Liver (tissue), 7 donors: ENCODE measurements at regions not wholly inside any gene's neighbourhood (a gene's known extent, or its start where the extent isn't known, plus 50 kb on each side); places are given as distances from the start of the nearest gene placed in this dataset.

Source experiments
- DNase-seq: peaks from one replicate; pipeline ENCODE4 v3.0.0-alpha.2; 2017; ENCODE audit warnings: low spot score
- H3K27ac ChIP-seq, 2 donors: one replicate each; pipeline ENCODE4 v1.7.0; 2013; ENCODE audit warnings: inconsistent platforms in 2 of 2, low read length in 2 of 2, control low read depth in 1 of 2, low read depth in 1 of 2, mild to moderate bottlenecking in 1 of 2
- H3K27me3 ChIP-seq, 4 donors: one replicate each; pipeline versions ENCODE4 v1.6.1 to v1.7.0; 2013; ENCODE audit warnings: low read length in 3 of 4, inconsistent platforms in 1 of 4, mild to moderate bottlenecking in 1 of 4, moderate library complexity in 1 of 4; ENCODE audit not compliant: control insufficient read depth in 4 of 4, insufficient read depth in 4 of 4
- H3K36me3 ChIP-seq, 4 donors: one replicate each; pipeline versions ENCODE4 v1.6.1 to v1.7.0; 2013; ENCODE audit warnings: low read length in 3 of 4, mild to moderate bottlenecking in 3 of 4, low read depth in 1 of 4, moderate library complexity in 1 of 4; ENCODE audit not compliant: control insufficient read depth in 4 of 4, insufficient read depth in 3 of 4
- H3K4me1 ChIP-seq, 4 donors: one replicate each; pipeline versions ENCODE4 v1.6.1 to v1.7.0; 2013; ENCODE audit warnings: low read length in 3 of 4, mild to moderate bottlenecking in 3 of 4, moderate library complexity in 1 of 4; ENCODE audit not compliant: control insufficient read depth in 4 of 4, insufficient read depth in 4 of 4
- H3K4me3 ChIP-seq, 3 donors: one replicate each; pipeline versions ENCODE4 v1.6.1 to v1.7.0; 2013; ENCODE audit warnings: low read length in 3 of 3, control low read depth in 1 of 3, low read depth in 1 of 3, mild to moderate bottlenecking in 1 of 3
- H3K9ac ChIP-seq, 2 donors: one replicate each; pipeline ENCODE4 v1.7.0; 2013; ENCODE audit warnings: low read length in 2 of 2, mild to moderate bottlenecking in 2 of 2, moderate library complexity in 2 of 2, control low read depth in 1 of 2, low read depth in 1 of 2
- H3K9me3 ChIP-seq, 4 donors: one replicate each; pipeline versions ENCODE4 v1.6.1 to v1.7.0; 2013; ENCODE audit warnings: low read length in 3 of 4; ENCODE audit not compliant: control insufficient read depth in 4 of 4
- EGR1 ChIP-seq, 2 donors: IDR thresholded peaks; 2 replicates each; pipeline ENCODE4 v1.6.1; 2016 to 2018; ENCODE audit warnings: antibody characterized with exemption in 2 of 2, low read depth in 2 of 2
- FOXA1 ChIP-seq: IDR thresholded peaks from 2 replicates; pipeline ENCODE4 v1.6.1; 2016; ENCODE audit warnings: antibody characterized with exemption
- HNF4G ChIP-seq: IDR thresholded peaks from 2 replicates; pipeline ENCODE4 v1.6.1; 2016; ENCODE audit warnings: antibody characterized with exemption
- REST ChIP-seq: IDR thresholded peaks from 2 replicates; pipeline ENCODE4 v1.6.1; 2016; ENCODE audit warnings: antibody characterized with exemption, mild to moderate bottlenecking
- RXRA ChIP-seq, 2 donors: IDR thresholded peaks; 2 replicates each; pipeline ENCODE4 v1.6.1; 2017 to 2018; ENCODE audit warnings: antibody characterized with exemption in 2 of 2, mild to moderate bottlenecking in 1 of 2
- YY1 ChIP-seq: IDR thresholded peaks from 2 replicates; pipeline ENCODE4 v1.6.1; 2016; ENCODE audit warnings: antibody characterized with exemption, mild to moderate bottlenecking
- ZBTB33 ChIP-seq: IDR thresholded peaks from 2 replicates; pipeline ENCODE4 v1.6.1; 2016; ENCODE audit warnings: antibody characterized with exemption
- WGBS: extraction: QIAGEN DNeasy Blood & Tissue Kit; methylation state at CpG from one replicate; pipeline ENCODE4 v1.1.7; 2013; 5-methylcytosine and 5-hydroxymethylcytosine counted together
- donor health status: healthy.
- donor health status: healthy.
- donor health status: healthy.
- donor health status: healthy.

- H3K27ac ChIP-seq: no peak overlapping the region
- no peak for TF ChIP-seq EGR1 (IDR thresholded peaks at IDR 0.05; ENCODE audit: low read depth in 2 of 2)
- H3K9me3 ChIP-seq: no peaks in the 10 kb centered on the region
- 67% methylated on average over 1 of the region's 1 CpG for WGBS
- no peak overlapping the region for H3K9ac ChIP-seq
- peaks cover 0 to 2% (median 0%) of the 10 kb centered on the region in 4 donors for H3K27me3 ChIP-seq
- H3K36me3 ChIP-seq: no peaks in the 10 kb centered on the region
- H3K4me3 ChIP-seq: no peak overlapping the region
- DNase-seq: no peak
- H3K4me1 ChIP-seq: no peaks in the 10 kb centered on the region
Measured at GRCh38 chr11:109749476-109749875, 327.5 kb downstream of the C11orf87 start.

GRCh38 chr11:109750964-109751363 lies 329.0 kb downstream of the C11orf87 start:
- H3K9ac ChIP-seq: no peak overlapping the region
- H3K27me3 ChIP-seq: peaks cover 0 to 2% (median 0%) of the 10 kb centered on the region in 4 donors
- no peaks in the 10 kb centered on the region for H3K9me3 ChIP-seq
- no peak for DNase-seq
- 70% methylated on average over 2 of the region's 2 CpGs for WGBS
- H3K27ac ChIP-seq: no peak overlapping the region
- peak in 1 of 2 donors; percentile 22 for TF ChIP-seq RXRA (IDR thresholded peaks at IDR 0.05)
- no peak for TF ChIP-seq REST
- no peak for TF ChIP-seq ZBTB33
- TF ChIP-seq EGR1 (IDR thresholded peaks at IDR 0.05; ENCODE audit: low read depth in 2 of 2): no peak
- no peak for TF ChIP-seq YY1
- no peak for TF ChIP-seq HNF4G
- TF ChIP-seq FOXA1: no peak
- no peaks in the 10 kb centered on the region for H3K4me1 ChIP-seq
- no peaks in the 10 kb centered on the region for H3K36me3 ChIP-seq
- no peak overlapping the region for H3K4me3 ChIP-seq

- Histone ChIP-seq H3K4me1 (no peaks in the 10 kb centered on the region), H3K4me3 (no peak overlapping the region), H3K36me3 (no peaks in the 10 kb centered on the region), H3K9me3 (no peaks in the 10 kb centered on the region), H3K27ac (no peak overlapping the region), H3K27me3 (peaks cover 0 to 2% (median under 1%) of the 10 kb centered on the region in 4 donors), H3K9ac (no peak overlapping the region)
- 90% methylated on average over 5 of the region's 5 CpGs for WGBS
- no peak for TF ChIP-seq HNF4G
- TF ChIP-seq REST: no peak
- no peak for DNase-seq
Measured at GRCh38 chr11:109752212-109752825, 330.3 kb downstream of the C11orf87 start.
